NCI-H1105 treated with DMSO at 0.1 percent for 48 hours (cell line): ENCODE measurements at regions not wholly inside any gene's neighbourhood (a gene's known extent, or its start where the extent isn't known, plus 50 kb on each side); places are given as distances from the start of the nearest gene placed in this dataset.

Experiments
- DNase-seq: peaks from one replicate; lab custom pipeline; 2025; lab: John Stamatoyannopoulos, UW

DNA sequence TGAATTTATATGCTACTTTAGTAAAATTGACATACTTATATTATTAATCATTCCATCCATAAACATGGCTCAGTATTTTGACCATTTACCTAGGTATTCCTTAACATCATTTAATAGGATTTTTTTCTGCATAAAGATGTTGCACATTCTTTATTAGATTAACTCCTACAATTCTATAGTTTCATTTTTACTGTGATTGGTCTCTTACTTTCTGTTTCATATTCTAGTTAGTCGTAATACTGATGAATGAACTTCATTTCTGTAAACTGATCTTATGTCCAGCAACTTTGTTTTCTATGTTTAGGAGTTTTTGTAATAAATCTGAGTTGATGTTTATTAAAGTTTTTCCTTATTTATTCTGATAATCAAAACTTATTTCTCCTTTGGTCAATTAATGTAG is 278.2 kb upstream of the CXXC4 start:
- no peak for DNase-seq

DNA sequence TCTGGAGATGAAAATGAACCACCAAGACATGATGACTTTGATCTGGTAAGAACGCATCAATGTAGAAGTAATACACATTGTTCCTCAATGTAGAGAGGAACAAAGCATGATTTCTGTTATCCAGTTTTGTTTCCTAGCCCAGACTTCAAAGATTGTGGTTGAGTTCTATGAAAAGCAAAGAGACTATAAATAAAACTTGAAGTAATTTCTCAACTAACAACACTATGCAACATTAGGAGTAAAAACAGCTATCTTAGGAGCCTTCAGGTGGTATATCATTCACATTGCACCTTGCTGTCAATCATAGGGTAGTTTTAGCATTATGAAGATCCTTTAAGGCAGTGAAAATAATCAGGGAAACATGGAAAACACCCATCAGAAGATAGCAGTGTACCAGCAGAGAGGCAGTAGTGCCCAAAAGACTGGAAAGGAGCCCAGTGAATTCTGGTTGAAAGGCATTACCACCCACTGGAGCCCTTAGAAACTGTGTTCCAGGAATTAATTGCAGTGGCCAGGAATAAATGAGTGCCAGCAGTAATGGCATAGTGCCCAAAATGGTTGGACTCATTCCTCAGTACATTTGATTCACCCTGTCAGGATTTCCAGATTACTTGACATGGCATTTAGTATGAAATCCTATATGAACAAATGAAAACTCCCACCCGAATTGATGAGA is 300.7 kb upstream of the CXXC4 start:
- peak; percentile 24 for DNase-seq

GRCh38 chr4:104811727-104812126 is 317.0 kb upstream of the CXXC4 start:
- DNase-seq = no peak

DNA sequence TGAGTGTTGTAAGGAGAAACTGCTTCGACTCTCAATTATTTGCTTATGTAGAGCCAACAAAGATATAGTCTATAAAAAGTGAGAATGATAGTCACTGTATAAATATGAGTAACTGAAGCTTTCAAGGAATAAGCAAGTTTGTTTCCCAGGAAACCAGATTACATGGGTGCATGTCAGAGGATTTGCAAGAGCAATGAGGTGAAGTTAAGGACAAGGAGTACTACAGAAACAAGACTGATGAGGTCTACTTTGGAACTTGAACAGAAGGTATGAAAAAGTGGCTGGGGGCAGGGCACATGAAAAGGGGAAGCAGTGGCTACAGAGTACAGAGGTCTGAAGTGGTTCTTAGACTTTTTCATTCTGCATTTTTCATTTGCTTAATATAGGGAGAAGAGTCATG is 321.0 kb upstream of the CXXC4 start:
- no peak for DNase-seq

DNA sequence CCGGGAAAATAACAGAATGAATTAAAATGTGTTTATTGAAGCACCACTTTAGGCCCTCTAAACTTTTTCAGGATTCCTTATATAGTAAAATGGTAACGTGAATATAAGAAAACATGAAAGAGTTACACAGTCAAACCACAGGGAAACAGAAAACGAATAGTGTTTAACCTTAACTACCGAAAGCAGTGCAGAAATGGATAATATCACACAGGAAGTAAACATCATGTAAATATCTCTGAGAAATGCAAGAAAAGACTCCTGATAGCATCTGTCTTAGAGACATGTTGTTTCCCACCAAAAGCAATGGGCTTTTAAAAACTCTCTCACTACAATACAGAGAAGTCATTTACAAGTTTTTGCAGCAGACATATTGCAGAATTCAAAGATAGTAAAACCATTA is 323.9 kb upstream of the CXXC4 start:
- DNase-seq = no peak

- DNase-seq = no peak
Observed at GRCh38 chr4:104826171-104826570, 320.5 kb upstream of the TET2 start.

DNA sequence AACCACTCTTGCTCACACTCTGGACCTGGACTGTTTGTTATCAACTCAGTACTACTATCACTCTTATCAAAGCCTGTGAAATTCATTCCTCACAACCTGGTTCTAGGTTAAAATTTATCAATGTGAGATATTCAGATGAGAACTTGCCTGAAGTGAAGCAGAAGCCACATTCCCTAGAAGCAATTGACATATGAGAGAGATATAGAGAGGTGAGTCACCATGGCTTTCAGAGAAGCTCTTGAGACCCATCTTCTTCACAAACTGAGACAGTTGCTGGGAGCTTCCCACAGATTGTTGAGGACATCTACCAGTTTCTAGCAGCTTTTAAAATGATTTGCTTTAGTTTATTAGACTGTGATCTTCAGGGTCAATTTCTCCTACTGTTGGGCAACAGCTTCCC is 316.9 kb upstream of the TET2 start:
- no peak for DNase-seq

DNA sequence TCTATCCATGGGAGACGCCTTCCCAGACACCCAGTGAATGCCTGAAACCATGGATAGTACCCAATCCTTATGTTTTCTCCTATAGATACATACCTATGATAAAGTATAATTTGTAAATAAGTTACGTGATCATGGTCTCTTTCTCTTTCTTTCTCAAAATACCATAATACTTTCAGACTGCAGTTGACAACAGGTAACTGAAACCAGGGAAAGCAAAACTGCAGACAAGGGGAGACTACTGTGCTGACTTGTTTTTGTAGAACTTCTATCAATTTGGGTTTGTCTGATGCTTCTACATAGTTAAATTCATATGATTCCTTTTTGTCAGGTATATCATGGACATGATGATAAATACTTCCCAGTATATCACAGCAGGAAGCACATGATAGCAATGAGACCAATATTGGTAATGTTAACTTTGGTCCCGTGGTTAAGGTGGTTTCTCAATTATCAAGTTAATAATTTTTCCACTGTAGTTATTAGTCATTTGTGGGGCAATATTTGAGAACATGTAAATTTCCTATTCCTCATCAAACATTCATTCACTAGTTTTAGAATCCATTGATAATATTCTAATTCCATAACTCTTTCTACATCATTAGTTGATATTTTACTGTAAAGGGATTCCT is 298.0 kb upstream of the TET2 start:
- DNase-seq = no peak

DNA sequence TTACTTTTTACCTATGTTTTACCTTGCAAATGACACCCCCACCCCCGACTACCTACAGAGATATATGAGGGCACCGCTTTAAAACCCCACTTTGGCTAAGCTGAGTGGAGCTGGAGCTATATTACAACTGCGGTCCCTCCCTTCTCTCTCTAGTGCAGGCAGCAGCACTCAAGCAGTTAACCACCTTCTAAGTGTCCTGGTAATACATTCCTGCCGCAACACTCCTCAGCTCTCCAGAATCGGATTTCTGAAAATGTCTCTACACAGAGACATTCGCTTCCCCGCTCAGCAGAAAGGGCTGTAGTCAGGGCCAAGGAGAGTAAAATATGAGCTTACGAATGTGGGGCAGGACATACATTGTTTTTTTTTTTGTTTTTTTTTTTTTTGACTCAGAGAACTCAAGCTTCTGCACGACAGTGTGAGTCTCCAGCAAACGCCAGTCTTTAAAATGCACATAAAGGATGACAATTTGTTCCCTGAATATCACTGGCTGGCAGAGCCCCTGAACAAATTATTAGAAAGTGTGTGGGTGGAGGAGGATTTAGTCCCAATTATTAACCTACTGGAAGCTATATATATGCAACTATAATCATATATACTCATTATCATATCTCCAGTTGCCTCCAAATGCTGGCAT is 287.0 kb upstream of the TET2 start:
- DNase-seq = no peak

DNA sequence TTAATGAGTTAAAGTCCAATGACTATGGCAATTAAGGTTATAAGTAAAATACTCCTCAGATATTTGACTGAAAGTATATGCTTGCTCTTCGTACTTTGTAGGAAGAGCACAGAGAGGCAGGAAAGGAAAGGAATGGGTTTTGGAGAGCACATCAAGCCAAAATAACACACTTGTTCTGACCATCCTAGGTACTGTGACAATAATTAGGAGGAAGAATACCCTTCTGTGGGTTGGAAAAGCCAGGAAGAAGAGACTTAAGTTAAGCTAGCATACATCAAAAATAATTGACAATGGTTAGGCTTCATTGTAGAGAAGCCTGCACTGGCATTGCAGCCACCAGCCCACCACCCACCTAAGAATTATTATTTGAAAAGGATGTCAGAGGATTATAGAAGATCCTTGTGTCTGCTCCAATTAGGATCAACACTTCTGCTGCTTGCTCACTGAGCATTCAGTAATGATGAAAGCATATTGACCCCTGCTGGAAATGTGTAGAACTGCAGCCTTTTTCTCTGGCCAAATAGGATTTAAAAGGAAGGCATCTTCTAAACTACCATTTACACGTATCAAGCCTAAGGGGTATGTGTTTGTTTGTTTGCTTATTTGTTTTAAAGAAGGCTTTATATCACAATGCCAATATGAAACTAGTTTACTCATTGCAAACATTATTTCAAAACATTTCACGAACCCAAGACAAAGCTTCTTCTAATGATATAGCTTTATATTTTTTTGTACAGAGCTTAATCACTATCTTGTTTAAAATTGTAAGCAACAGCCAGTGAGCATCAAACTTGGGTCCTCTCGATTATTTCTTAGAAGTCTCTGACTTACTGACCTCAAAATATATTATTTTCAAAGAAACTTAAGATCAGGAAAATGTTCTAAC is 286.2 kb upstream of the TET2 start:
- peak; percentile 64 for DNase-seq

GRCh38 chr4:104866809-104867208 is 279.9 kb upstream of the TET2 start:
- no peak for DNase-seq

DNA sequence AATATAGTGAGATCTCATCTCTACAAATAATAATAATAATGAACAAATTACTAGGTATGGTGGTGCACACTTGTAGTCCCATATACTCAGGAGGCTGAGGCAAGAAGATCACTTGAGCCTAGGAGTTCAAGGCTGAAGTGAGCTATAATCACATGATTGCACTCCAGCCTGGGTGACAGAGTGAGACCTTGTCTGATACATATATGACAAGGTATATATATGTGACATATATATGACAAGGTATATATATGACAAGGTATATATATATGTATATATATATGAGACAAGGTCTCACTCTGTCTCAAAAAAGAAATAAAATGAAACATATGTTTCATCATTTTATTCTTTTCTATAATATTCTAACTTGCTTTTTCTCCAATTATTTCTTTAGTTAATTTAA is 278.1 kb upstream of the TET2 start:
- DNase-seq = no peak

DNA sequence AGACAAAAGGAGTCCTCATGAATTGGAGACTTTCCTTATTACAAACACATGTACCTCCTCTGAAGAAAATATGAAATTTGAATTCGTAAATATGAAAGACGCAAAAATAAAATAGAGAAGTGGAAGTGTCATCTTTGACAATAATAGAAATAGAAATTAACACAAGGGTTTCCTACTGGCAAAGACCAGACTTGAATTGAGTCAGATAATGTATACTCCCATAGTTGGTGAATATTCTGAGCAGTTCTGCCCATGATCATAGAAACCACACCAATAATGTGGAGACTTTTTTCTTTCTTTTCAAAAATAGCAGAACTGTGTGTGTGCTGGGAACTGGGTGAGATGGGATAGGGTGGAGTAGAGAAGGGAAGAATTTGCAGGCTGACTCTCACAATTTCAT is 277.7 kb upstream of the TET2 start:
- no peak for DNase-seq

GRCh38 chr4:104869831-104870230 is 276.8 kb upstream of the TET2 start:
- no peak for DNase-seq

DNA sequence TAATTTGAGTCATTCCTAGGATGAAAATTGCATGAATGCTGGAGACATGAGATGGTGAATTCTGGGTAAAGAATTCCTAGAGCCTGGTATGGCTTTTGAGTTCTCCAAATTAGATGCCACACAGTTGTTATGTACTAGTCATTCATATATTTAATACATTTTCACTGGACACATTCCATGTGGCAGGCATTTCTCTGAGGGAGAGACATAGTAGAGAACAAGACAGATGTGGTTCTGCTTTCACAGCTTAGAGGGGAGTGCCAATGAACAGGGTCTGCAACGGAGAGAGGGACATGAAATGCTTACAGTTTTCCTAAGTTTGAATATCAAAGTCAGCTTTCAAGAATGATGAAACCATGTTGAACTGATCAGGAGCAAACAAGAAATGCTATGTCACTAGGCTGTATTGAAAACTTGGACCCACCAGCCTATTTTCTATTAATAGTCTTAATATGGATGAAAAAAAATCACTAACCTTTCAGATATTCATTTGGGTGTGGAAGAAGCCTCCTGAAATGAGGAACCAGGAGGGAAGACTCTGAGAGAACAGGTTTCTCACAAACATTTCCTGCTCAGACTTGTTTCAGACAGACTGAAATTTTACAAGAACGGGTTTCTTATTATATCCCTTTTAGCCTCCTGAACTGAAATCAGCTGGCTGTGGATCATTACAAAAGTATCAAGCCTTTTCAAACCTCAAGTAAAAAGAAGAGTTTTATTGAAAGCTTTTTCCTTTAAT is 276.0 kb upstream of the TET2 start:
- no peak for DNase-seq

DNA sequence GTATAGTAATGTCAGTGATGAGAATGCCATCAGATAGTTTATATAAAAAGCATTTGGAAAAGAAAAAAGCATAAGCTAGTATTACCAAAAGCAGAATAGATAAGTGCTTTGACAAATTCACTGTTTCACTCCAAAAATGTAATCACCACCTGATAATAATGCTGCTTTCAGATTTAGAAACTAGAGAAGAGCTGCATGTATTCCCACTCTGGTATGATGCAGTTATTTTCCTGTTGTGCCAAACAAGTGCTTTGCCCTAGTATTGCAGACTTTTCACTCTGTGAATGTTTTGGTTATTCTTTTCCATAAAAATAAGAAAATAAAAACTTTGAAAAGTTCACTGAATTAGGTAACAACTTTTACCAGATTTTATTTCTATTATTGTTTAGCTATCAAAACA is 267.7 kb upstream of the TET2 start:
- DNase-seq = no peak

- no peak for DNase-seq
Observed at GRCh38 chr4:104879367-104879766, 267.3 kb upstream of the TET2 start.

DNA sequence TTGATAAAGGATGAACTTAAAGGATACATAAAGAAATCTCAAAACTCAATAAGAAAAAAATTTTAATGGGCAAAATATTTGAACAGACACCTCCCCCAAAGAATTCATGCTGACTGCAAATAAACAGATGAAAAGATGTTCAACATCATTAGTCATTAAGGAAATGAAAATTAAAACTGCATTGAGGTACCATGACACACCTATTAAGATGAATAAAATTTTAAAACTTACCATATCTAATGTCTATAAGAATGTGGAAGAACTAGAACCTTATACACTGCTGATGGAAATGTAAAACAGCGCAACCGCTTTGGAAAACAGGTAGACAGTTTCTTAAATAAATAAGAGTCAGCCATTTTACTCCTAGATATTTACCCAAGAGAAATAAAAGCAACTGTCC is 266.8 kb upstream of the TET2 start:
- DNase-seq = no peak

DNA sequence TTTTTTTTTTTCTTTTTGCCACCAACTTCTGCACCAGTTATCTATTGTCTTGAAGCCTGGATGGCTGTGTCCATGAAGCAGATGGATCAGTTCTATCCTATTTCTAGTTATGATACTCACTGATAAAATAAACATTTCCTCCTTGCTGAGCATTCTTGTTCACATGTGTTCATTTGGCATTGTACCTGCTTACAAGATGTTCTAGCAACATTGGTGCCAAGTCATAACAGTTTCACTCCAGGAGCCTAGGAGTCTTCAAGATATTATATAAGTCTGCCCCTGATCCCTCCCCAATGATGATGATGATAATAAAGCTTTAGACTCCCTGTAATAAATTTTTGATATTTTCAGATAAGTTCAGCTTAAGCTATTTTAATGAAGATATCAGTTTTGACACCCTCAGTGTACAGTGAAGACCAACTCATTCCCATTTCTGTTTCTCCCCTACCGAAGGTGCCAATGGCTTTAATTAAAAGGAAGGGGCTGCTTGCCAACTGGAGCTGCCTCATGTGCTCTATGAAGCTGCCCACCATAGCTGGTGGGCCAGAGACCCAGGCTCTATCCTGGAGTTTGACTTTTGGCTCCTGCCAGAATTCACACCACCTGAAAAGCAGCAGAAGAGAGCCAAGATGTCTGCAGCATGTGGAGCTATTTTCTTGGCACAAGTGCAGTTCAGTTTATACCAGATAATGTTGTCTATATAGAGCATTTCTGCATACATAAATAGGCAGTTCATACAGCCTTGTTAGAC is 265.4 kb upstream of the TET2 start:
- DNase-seq = no peak

DNA sequence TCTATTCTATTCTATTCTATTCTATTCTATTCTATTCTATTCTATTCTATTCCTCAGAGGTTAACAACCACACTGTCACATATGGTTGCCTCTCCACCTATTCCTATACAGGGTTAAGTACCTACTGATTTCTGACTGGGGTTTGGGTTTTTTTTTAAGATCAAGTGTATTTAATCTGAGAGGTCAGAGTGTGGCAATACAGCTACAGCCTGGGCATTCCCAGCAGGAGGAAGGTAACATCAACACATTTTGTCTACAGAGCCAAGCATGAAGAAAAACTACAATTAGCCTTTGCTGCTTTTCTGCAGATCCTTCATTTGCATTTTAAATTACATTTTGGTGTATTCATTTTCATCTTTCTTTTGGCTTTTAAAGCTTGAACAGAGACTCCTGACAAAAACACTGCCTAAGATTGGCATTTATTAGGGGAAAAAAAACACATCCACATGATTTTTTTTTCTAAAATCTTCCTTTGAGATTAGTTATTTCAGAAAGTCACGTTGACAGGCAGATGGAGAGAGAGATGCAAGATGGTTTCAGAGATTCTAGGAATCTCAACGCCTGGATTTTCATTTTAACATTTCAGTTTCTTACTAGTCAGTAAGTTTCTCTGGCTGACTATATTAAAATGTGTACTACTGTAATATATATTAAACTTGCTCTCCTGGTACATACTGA is 255.9 kb upstream of the TET2 start:
- DNase-seq = no peak
